ENCODE measurements at regions not wholly inside any gene's neighbourhood (a gene's known extent, or its start where the extent isn't known, plus 50 kb on each side); places are given as distances from the start of the nearest gene placed in this dataset.
"Not testable (repeated sequence)": the region's sequence is repeated elsewhere in the genome, so short reads cannot be mapped to it uniquely, and the experiment has no call there.

- TF ChIP-seq TARDBP (IDR thresholded peaks at IDR 0.05), result no peak
- TF ChIP-seq ZNF384 (IDR thresholded peaks at IDR 0.05), result no peak
- no peak for TF ChIP-seq ARNT (IDR thresholded peaks at IDR 0.05)
- TF ChIP-seq SP1 (IDR thresholded peaks at IDR 0.05), result no peak
- no peak for TF ChIP-seq LEF1 (IDR thresholded peaks at IDR 0.05; ENCODE audit: borderline replicate concordance)
- no peak for TF ChIP-seq CTBP1 (IDR thresholded peaks at IDR 0.05; ENCODE audit: borderline replicate concordance)
- TF ChIP-seq FOXK2 (IDR thresholded peaks at IDR 0.05), result no peak
- no peak for TF ChIP-seq ELF4 (IDR thresholded peaks at IDR 0.05)
- no peak for TF ChIP-seq PKNOX1 (IDR thresholded peaks at IDR 0.05)
- TF ChIP-seq NFRKB (IDR thresholded peaks at IDR 0.05), result no peak
- TF ChIP-seq FOXA1 (IDR thresholded peaks at IDR 0.05), result no peak
- TF ChIP-seq SUZ12 (IDR thresholded peaks at IDR 0.05), result no peak
- TF ChIP-seq L3MBTL2 (conservative IDR thresholded peaks at IDR 0.05), result no peak
- TF ChIP-seq FOXM1 (IDR thresholded peaks at IDR 0.05; ENCODE audit: borderline replicate concordance), result no peak
- no peak for TF ChIP-seq BHLHE40 (IDR thresholded peaks at IDR 0.05; ENCODE audit: borderline replicate concordance)
- TF ChIP-seq HDGF (IDR thresholded peaks at IDR 0.05; ENCODE audit: borderline replicate concordance), result no peak
- POLR2A ChIA-PET, result no interaction called here
These were observed 345.0 kb downstream of the TUSC7 start for GRCh38 chr3:117054556-117054955.

GRCh38 chr3:117056946-117057345 lies 347.4 kb downstream of the TUSC7 start:
- CTCF ChIA-PET; POLR2A ChIA-PET; DNase-seq (ENCODE audit: extremely low spot score): not testable (repeated sequence)

More at GRCh38 chr3:117054556-117054955, 345.0 kb downstream of the TUSC7 start:
- CTCF ChIA-PET, result no interaction called here
- DNase-seq (ENCODE audit: extremely low spot score), result no peak

GRCh38 chr3:117059067-117059955 lies 349.7 kb downstream of the TUSC7 start:
- ChIA-PET POLR2A (interaction anchor here (0.9 kb wide), 1 partner anchor 938 kb away, joined by 3 read pairs; no protein-coding TSS in a partner anchor), CTCF (no interaction called here)
- DNase-seq (ENCODE audit: extremely low spot score), result no peak
- TF ChIP-seq PKNOX1 (IDR thresholded peaks at IDR 0.05), result no peak
- TF ChIP-seq L3MBTL2 (conservative IDR thresholded peaks at IDR 0.05), result no peak
- TF ChIP-seq ZNF384 (IDR thresholded peaks at IDR 0.05), result no peak
- TF ChIP-seq FOXM1 (IDR thresholded peaks at IDR 0.05; ENCODE audit: borderline replicate concordance), result no peak

GRCh38 chr3:117059956-117060270 lies 350.3 kb downstream of the TUSC7 start:
- POLR2A ChIA-PET, result no interaction called here
- CTCF ChIA-PET, result no interaction called here
- TF ChIP-seq NFRKB (IDR thresholded peaks at IDR 0.05) (no peak), HDGF (IDR thresholded peaks at IDR 0.05; ENCODE audit: borderline replicate concordance) (no peak)
- no peak for DNase-seq (ENCODE audit: extremely low spot score)

GRCh38 chr3:117063930-117064329 lies 354.4 kb downstream of the TUSC7 start:
- TF ChIP-seq CTBP1 (IDR thresholded peaks at IDR 0.05; ENCODE audit: borderline replicate concordance) (no peak), SUZ12 (IDR thresholded peaks at IDR 0.05) (no peak), ZNF384 (IDR thresholded peaks at IDR 0.05) (no peak), HDGF (IDR thresholded peaks at IDR 0.05; ENCODE audit: borderline replicate concordance) (no peak), PKNOX1 (IDR thresholded peaks at IDR 0.05) (no peak)
- DNase-seq (ENCODE audit: extremely low spot score), result no peak
- ChIA-PET CTCF (no interaction called here), POLR2A (no interaction called here)

- CTCF ChIA-PET, result no interaction called here
- no peak for DNase-seq (ENCODE audit: extremely low spot score)
- POLR2A ChIA-PET, result no interaction called here
- TF ChIP-seq BHLHE40 (IDR thresholded peaks at IDR 0.05; ENCODE audit: borderline replicate concordance) (no peak), L3MBTL2 (conservative IDR thresholded peaks at IDR 0.05) (no peak)
These were observed 358.7 kb downstream of the TUSC7 start for GRCh38 chr3:117068301-117068700.

- POLR2A ChIA-PET, result no interaction called here
- no peak for DNase-seq (ENCODE audit: extremely low spot score)
- TF ChIP-seq L3MBTL2 (conservative IDR thresholded peaks at IDR 0.05), result no peak
- TF ChIP-seq SUZ12 (IDR thresholded peaks at IDR 0.05), result no peak
- TF ChIP-seq CTBP1 (IDR thresholded peaks at IDR 0.05; ENCODE audit: borderline replicate concordance), result no peak
- TF ChIP-seq ZNF384 (IDR thresholded peaks at IDR 0.05), result no peak
- CTCF ChIA-PET, result no interaction called here
These were observed 365.2 kb downstream of the TUSC7 start for GRCh38 chr3:117074826-117075225.

GRCh38 chr3:117079997-117080396 lies 370.4 kb downstream of the TUSC7 start:
- CTCF ChIA-PET, result no interaction called here
- TF ChIP-seq SUZ12 (IDR thresholded peaks at IDR 0.05) (no peak), FOXM1 (IDR thresholded peaks at IDR 0.05; ENCODE audit: borderline replicate concordance) (no peak), LEF1 (IDR thresholded peaks at IDR 0.05; ENCODE audit: borderline replicate concordance) (no peak), CTBP1 (IDR thresholded peaks at IDR 0.05; ENCODE audit: borderline replicate concordance) (no peak), FOXA1 (IDR thresholded peaks at IDR 0.05) (no peak), ELF4 (IDR thresholded peaks at IDR 0.05) (no peak), FOXK2 (IDR thresholded peaks at IDR 0.05) (no peak), SP1 (IDR thresholded peaks at IDR 0.05) (no peak), NFRKB (IDR thresholded peaks at IDR 0.05) (no peak), ARNT (IDR thresholded peaks at IDR 0.05) (no peak), BHLHE40 (IDR thresholded peaks at IDR 0.05; ENCODE audit: borderline replicate concordance) (no peak)
- POLR2A ChIA-PET, result no interaction called here
- DNase-seq (ENCODE audit: extremely low spot score), result no peak
